ENCODE measurements at regions not wholly inside any gene's neighbourhood (a gene's known extent, or its start where the extent isn't known, plus 50 kb on each side); places are given as distances from the start of the nearest gene placed in this dataset.

- no peak for TF ChIP-seq CTCF (IDR thresholded peaks at IDR 0.05; ENCODE audit: extremely low read depth in 1 of 2, insufficient read depth in 1 of 2, low read depth in 1 of 2, low read length in 2 of 2)
- no peak for TF ChIP-seq POLR2AphosphoS5 (IDR thresholded peaks at IDR 0.05; ENCODE audit: insufficient read depth, low read depth, low read length)
Measured at GRCh38 chr5:30113542-30113941, 1079.9 kb upstream of the CDH6 start.

All from endothelial cell of umbilical vein (primary cell).